GM18498 (cell line): ENCODE measurements at regions not wholly inside any gene's neighbourhood (a gene's known extent, or its start where the extent isn't known, plus 50 kb on each side); places are given as distances from the start of the nearest gene placed in this dataset.
"Not testable (repeated sequence)": the region's sequence is repeated elsewhere in the genome, so short reads cannot be mapped to it uniquely, and the experiment has no call there.

Source experiments
- ATAC-seq: cut with Tn5 transposase; IDR thresholded peaks from one replicate; pipeline ENCODE4 v1.9.1; 2021; ENCODE audit warnings: mild to moderate bottlenecking, moderate library complexity; ENCODE audit not compliant: unreplicated experiment

DNA sequence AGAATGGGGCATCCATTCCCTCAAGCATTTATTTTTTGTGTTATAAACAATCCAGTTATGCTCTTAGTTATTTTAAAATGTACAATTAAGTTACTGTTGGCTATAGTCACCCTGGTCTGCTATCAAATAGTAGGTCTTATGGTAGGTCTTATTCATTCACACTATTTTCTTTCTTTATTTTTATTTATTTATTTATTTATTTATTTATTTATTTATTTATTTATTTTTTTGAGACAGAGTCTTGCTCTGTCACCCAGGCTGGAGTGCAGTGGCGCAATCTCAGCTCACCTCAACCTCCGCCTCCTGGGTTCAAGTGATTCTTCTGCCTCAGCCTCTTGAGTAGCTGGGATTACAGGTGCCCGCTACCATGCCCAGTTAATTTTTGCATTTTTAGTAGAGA lies 967.4 kb upstream of the AUTS2 start:
- not testable (repeated sequence) for ATAC-seq

DNA sequence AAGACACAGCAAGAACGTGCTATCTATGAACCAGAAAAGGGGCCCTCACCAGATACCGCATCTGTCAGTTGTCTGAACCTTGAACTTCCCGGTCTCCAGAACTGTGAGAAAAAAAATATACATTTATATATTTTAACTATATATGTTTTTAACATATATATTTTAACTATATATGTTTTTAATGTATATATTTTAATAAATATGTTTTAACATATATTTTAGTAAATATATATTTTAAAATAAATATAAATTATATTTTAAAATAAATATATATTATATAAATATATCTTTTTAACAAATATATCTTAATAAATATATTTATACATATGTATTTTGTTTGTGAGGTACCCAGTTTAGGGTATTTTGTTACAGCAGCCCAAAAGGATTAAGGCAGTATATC lies 958.2 kb upstream of the AUTS2 start:
- ATAC-seq, result no peak

DNA sequence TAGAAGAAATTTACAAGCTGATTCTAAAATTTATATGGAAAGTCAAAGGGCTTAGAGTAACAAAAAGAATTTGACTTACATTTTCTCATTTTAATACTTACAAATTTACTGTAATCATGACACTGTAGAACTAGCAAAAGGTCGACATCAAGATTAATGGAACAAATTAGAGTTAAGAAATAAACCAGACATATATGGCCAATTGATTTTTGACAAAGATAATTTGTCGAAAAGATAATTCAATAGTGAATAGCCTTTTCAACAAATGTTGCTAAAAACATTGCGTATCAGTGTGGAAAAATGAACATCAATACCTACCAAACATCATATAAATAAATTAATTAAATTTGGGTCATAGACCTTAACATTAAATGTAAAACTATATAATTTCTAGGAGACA lies 955.5 kb upstream of the AUTS2 start:
- no peak for ATAC-seq

DNA sequence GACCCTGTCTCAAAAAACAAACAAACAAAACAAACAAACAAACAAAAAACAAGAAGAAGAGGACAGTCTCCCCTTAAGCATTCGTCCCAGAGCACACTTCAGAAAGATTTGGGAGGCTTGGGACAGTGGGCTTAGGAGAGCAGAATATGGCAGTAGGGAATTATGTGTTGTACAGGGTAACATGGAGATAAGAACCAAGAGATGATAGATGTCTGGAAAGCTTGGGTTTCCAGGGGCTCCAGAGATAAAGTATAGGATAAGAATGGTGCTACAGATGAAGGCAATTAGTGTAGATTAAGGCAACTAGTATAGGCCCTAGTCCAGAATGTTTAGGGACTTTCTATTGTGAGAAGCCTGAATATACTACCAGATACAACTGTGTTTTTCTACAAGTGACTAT lies 934.9 kb upstream of the AUTS2 start:
- ATAC-seq, result no peak

DNA sequence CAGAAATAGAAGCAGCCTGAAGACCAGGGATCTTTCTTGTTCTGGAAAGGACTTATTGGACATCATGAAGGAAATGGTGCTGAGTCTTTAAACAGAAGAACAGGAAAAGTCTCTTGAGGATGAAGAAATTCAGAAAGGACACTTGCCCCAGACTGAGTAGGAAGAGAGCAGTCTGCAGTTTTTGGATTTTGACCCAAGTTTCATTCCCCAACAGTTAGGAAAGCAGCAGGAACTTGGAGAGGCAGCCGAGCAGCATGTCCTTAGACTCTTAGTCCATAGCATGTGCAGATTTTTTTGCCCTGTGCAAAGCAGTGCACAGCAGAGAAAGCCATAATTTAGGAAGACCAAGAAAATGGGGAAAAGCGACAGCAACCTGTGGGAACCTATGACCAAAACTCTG lies 927.2 kb upstream of the AUTS2 start:
- ATAC-seq, result no peak

DNA sequence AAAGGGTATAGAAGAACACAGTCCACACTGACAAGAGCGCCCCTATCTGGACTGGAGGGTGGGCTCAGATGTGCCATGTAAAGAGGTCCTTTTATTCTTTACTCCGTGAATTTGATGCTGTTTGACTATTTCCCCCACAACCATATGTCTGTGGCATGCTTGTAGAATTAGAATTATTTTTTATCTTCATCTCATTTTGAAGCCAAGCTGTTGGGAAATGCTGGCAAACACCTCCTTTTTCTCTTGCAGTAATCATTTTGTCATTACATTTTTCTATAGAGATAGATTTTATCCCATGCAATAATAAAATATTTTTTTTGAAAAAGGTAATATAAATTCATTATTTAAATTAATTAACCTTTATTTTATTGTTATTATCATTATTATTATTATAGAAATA lies 926.6 kb upstream of the AUTS2 start:
- ATAC-seq, result no peak

DNA sequence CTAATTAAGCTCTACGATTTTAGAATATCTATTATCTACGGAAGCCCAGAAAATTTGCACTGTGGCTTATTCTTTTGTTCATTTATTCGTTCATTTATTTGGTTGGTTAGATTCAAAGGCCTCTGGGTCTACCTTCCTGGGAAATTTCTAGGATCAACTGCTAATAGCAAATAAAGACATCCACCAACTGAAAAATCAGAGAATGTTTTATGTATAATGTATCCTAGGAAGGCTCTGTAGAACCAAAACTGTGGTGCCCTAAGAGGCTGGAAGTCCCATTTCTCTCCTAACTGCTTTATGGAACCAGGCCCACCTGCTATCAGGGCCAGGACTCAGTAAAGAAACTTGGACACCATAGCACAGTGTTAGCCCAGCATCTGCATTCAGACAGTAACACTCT lies 923.4 kb upstream of the AUTS2 start:
- ATAC-seq, result no peak

DNA sequence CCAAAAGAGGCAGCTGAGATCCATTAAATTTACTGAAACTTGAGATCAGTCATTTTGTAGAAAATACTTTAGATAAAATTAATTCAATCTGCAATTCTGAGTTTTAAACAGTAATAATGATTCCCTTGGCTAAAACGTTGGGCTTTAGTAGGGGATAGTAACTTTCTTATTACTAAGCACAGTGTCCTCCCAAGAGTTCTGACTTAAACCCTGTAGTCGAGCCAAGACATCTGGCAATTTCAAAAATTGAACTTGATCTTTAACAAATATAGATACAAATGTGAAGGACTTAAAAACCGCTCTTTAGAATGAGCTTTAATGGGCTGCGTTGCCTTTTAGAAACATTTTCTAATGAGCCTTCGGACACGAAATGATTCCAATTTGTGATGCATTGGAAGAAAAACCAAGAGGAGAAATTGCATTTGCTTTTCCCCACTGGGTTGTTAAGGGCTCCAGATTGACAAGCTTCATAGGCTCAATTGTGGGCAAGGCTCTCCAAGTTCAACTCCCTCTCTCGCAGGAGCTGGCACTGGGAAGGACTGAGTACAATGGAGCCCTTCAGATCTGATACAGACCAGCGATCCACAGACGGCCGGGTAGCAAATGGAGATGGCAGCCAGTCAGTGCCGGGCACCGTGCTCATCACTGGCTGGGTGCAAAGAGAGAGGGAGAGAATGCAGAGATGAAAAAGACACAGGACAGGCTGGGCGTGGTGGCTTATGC lies 921.3 kb upstream of the AUTS2 start:
- no peak for ATAC-seq

DNA sequence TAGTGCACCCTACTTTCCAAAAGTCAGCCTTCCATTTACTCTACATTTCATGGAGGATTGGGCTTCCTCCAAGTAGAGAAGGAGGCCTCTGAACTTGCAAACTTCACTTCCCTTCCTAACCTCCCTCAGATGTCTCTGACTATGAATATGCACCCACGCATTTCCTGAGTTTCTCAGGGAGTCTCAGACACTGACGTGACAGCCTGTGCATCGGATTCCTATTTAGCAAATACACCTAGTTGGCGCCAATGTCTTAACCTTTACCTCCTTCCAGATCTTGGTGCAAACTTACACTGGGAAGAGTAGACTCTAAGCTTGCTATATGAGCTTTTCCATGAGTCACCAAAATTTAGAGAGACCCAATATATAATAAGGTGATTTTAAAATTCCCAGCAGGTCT lies 920.1 kb upstream of the AUTS2 start:
- ATAC-seq, result no peak

DNA sequence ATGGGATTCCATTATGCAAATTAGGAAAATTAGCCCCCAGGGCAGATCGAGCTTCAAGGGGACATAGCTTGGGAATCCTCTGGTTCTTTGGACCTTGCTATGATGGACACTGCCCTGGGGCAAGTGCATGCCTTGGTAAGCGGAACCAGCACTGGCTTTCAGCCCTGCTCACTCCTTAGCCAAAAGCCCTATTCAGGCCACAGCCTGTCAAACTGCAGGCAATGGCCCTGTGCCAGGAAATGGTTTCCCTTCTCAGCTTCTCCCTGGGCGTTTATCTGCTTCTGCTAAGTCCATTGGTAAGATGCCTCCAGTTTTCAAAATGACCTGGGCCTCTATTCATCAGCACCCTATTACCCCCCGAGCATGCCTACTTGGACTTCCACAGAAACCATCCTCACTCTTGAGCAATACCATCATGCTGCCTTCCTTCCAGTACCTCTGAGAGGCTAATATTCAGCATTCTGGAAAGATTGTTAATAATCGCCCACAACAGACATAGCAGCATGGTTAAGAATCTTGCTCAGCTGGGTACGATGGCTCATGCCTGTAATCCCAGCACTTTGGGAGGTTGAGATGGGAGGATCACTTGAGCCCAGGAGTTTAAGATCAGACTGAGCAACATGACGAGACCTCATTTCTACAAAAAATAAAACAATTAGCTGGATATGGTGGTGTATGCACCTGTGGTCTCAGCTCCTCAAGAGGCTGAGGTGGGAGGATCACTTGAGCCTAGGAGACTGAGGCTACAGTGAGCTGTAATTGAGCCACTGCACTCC lies 918.6 kb upstream of the AUTS2 start:
- no peak for ATAC-seq

DNA sequence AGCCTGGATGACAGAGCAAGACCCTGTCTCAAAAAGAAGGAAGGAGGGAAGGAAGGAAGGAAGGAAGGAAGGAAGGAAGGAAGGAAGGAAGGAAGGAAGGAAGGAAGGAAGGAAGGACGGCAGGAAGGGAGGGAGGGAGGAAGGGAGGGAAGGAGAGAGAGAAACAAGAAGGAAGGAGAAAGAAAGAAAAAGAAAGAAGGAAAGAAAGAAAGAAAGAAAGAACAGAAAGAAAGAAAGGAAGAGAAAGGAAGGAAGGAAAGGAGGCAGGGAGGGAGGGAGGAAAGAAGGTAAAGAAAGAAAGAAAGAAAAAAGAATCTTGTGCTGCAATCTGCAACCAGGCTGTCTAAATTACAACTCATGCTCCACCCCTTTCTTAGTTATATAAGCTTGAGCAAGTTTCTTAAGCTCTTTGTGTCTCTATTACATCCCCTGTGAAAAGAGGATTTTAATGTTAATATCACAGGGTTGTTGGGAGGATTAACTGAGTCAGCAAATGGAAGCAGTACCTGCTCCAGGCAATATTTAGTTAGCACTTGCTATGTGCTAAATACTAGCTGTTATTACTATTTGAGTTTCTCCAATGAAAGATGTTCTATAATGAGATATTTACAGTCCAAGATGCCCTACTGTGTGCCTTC lies 917.9 kb upstream of the AUTS2 start:
- no peak for ATAC-seq

DNA sequence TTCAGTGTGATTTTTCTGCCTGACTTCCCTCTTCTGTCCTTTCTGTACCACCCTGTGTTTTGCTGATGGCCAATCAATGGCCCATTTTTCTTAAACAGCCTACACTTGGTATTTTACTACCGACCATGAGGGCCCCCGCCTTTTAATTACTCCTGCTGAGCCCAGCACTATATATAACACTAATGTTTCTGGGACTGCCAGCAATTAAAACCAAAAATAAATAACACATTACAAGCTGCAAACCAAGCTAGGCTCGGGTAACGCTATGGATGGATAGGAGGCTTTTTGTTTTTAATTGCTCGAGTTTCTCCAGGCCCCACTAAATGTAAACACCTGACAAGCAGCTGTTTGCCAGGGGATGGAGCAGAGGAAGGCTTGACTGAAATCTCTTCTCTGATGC lies 915.4 kb upstream of the AUTS2 start:
- no peak for ATAC-seq

DNA sequence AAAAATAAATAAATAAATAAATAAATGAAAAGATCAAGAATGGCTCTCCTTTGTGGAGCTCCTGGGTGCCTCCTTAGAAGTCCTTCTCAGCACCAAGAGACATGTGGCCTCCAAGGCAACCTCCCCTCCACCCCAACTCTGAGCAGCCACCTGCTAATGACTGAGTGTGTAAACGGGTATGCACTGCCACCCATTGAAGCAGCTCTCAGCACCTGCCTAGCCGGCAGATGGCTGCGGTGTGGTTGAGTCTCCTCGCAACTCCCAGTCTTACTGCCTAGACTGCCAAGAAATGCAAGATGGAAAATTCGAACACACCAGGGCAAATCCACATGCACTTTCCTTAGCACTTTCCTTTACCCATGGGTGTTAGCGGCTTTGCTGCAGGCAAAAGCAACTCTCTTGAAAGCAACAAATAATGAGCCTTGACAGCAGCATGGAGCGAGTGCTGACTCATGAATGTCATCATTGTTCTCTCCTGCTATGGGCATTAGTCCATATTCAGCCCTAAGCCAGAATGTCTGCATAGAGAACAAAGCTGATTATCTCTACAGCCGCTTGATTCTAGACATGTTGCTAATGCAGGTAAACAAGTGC lies 913.9 kb upstream of the AUTS2 start:
- no peak for ATAC-seq

DNA sequence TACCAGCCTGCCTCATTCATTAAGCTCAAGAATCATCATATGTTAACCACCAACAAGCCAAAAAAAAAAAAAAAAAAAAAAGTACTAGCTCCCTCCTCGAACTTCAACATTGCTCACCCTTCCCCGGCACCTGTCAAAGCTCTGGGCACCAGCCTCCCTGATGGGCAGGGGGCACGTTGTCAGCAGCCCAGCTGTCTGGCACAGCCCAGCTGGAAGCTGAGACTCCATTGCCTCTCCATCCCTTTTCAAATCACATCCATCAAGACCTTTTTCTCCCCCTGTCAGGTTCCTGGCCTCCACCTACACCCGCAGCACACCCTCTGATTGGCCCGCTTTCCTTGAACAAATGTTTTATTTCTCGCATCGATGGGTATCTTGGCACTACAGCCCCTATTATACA lies 913.3 kb upstream of the AUTS2 start:
- ATAC-seq, result no peak

DNA sequence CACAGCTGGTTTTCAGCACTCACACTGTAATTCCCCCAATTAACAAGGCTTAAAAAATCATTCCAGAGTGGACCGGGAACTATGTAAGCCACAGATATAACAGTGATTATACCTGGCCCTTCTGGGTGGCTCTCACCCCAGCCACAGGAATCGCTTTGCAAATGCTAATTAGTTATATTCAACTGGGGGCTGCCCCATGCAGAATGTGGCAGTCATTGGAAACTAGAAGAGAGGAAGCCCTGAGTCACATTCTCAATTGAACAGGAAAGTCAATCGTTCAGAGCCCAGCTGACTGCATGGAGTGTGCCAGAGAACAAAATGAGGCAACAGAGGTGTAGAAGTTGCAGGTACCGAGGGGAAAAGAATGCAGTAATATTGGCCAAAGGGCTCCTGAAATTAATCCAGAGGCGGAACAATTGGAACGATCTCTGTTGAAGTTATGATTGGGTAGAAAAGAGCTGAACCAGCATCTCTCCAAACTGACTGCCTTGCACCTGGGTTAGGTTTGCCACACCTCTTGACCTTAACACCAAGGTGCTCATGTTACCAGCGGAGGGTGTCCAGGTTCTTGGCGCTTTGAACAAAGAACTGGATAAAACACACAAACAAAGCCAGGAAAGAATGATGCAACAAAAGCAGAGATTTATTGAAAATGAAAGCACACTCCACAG lies 909.7 kb upstream of the AUTS2 start:
- ATAC-seq, result no peak

DNA sequence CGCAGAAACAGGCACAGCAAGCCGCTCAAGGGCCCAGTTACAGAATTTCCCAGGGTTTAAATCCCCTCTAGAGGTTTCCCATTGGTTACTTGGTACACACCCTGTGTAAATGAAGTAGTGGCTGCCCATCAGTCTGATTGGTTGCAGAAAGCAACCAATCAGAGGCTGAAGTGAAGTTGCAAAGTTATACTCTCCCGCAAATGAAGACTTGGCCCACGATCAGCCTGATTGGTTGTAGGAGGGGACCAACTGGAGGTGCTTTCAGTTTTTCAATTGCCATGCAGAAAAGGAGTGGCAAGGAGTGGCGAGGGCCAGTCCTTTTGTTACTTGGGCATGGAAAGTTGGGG lies 909.2 kb upstream of the AUTS2 start:
- no peak for ATAC-seq

DNA sequence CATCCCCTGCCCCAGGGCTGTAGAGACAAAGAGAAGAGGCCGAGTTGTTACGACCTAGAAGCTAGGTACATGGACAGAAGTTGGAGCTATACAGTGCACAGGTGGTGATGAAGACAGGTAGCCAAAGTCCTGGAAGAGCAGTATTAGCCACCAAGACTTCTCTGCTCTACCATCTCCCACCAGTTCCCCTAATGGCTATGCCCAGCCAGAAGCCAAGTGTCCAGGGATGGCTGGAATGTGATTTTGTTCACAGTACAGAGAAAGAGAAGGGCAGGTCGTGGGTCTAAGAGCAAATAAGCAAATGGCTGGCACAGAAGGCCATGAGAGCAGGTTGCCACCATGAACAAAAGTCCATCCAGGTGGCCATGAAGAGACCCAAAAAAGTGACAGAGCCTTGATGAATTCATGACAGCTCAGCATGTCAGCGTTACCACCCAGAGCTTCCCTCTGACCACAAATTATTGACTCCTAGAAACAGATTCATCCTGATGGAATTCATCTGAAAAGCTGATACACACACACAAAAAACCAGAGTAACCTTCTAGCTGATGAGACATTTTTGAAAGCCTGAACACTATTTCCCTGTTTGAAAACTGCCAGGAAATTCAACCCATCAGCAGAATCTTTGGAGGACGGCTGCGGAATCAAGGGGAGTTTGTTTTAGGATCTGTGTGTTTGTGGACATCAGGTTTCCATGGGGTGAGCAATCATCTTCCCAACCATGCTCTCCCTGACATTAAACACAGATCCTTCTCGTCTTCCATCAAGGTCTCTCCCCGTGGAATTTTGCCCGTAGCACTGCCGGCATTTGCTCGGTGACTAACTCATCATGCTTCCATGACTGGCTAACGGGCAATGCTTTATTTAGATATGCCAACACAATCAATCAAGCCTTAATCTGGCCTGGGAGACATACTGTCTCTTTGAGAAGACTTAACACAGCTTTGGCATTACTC lies 906.7 kb upstream of the AUTS2 start:
- no peak for ATAC-seq

DNA sequence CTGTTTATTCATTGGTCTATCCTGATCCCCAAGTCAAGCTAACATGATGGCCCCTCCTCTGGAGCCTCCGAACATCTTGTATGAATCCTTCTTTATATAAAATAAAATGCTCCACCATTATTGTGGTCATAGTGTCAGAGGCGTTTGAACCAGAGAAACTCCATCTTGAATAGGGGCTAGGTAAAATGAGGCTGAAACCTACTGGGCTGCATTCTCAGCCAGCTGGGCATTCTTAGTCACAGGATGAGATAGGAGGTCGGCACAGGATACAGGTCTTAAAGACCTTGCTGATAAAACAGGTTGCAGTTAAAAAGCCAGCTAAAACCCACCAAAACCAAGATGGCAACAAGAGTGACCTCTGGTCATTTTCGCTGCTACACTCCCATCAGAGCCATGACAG lies 905.8 kb upstream of the AUTS2 start:
- ATAC-seq, result no peak

DNA sequence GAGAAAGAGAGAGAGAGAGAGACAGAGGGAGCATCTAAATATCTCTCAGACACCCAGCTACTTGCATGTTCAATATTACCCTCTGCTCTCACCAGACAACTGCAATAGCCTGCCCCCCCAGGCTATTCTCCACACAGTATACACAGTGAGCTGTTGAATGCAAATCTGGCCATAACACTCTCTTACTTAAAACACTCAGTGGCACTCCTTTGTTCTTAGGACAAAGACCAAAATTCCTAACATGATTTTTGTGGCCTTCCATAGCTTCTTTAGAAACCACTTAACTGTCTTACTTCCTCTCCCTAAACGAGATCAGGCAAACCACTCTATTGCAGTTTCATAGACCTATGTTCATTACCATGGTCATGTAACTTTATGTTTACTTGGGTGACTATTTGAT lies 903.6 kb upstream of the AUTS2 start:
- no peak for ATAC-seq

DNA sequence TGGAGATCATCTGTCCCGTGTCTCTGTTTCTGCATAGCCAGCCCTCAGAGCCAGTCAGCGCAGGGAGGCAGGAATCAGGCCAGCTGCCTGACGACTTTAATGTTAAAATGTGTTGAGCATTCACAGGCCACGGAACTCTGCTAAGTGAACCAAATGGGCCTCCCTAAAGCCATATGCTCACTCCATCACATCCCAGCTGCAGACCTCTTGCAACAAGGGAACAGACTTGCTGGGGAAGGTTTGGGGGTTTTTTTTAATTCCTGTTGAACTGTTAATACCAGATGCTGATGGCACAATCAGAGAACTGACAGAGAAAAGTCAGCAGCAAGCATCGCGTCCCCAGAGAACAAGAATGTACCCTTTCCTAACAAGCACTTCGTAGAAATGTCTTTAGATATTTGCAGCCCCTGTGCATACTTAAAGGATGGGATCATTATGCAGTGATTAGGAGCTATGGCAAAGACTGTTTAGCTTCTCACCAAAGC lies 900.4 kb upstream of the AUTS2 start:
- ATAC-seq, result no peak
